ENCODE measurements at regions not wholly inside any gene's neighbourhood (a gene's known extent, or its start where the extent isn't known, plus 50 kb on each side); places are given as distances from the start of the nearest gene placed in this dataset.

DNA sequence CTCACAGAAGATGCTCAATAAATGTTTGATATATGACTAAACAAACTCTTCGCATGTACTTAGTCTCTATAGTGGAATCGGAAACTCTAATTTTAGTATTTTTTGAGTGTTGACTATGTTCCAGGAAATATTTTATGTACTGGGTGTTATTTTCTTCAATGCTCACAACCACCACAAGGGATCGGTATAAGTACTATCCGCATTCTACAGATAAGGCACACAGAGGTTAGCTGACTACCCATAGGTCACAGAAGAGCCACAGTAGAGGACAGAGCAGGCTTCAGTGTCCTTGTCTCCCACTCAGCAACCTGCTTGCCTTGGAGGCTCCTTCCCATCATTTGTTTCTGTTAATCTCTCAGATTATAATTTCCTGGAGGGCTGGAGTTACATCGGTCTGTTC is 451.3 kb downstream of the OMA1 start:
- no peak overlapping the region for H3K9ac ChIP-seq (ENCODE audit: low read length)
- H3K9me2 ChIP-seq (replicated peaks; ENCODE audit: insufficient read depth, low read length) = no peaks in the 10 kb centered on the region
- no peaks in the 10 kb centered on the region for H3K36me3 ChIP-seq (ENCODE audit: low read length)
- no peaks in the 10 kb centered on the region for H3K27me3 ChIP-seq (ENCODE audit: low read length)
- TF ChIP-seq, protein P1, sequence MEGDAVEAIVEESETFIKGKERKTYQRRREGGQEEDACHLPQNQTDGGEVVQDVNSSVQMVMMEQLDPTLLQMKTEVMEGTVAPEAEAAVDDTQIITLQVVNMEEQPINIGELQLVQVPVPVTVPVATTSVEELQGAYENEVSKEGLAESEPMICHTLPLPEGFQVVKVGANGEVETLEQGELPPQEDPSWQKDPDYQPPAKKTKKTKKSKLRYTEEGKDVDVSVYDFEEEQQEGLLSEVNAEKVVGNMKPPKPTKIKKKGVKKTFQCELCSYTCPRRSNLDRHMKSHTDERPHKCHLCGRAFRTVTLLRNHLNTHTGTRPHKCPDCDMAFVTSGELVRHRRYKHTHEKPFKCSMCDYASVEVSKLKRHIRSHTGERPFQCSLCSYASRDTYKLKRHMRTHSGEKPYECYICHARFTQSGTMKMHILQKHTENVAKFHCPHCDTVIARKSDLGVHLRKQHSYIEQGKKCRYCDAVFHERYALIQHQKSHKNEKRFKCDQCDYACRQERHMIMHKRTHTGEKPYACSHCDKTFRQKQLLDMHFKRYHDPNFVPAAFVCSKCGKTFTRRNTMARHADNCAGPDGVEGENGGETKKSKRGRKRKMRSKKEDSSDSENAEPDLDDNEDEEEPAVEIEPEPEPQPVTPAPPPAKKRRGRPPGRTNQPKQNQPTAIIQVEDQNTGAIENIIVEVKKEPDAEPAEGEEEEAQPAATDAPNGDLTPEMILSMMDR (IDR thresholded peaks at IDR 0.05; ENCODE audit: insufficient read depth, low read length, poor library complexity, severe bottlenecking) = no peak
- no peak for TF ChIP-seq EZH2phosphoT487 (conservative IDR thresholded peaks at IDR 0.05; ENCODE audit: low read length)
- no peak overlapping the region for H3K4me2 ChIP-seq (ENCODE audit: low read depth, low read length, poor library complexity, severe bottlenecking)
- no peak overlapping the region for H2AFZ ChIP-seq (ENCODE audit: low read depth, low read length, severe bottlenecking)
- no peaks in the 10 kb centered on the region for H3K9me3 ChIP-seq (ENCODE audit: insufficient read depth, low read length)
- no peaks in the 10 kb centered on the region for H4K20me1 ChIP-seq (ENCODE audit: low read depth, low read length)
- H3K27ac ChIP-seq (ENCODE audit: low read depth, low read length) = no peak overlapping the region
- no peaks in the 10 kb centered on the region for H3K79me2 ChIP-seq (ENCODE audit: insufficient read depth, low read length)
- H3K4me3 ChIP-seq (ENCODE audit: insufficient read depth, low read length, poor library complexity, severe bottlenecking) = no peak overlapping the region
- H3F3A ChIP-seq (ENCODE audit: insufficient read depth) = no peaks in the 10 kb centered on the region

DNA sequence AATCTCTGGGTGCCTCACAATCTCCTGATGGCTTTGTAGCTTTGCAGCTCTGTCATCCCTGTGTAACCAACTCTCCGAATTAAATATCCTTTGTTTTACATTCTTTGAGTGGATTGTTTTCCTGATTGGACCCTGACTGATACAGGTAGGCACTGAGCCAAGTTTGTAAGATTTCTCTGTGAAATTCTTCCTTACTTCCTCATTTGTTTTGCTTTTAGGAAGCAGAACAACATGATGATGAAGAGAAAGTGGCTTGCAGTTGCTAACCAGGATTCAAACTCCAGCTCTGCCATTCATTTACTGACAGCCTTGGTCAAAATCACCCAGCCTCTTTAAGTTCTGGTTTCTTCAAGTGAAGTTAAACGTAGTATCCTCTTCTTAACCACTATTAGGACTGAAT is 452.3 kb downstream of the OMA1 start:
- H3K9me2 ChIP-seq (replicated peaks; ENCODE audit: insufficient read depth, low read length) = no peaks in the 10 kb centered on the region
- no peaks in the 10 kb centered on the region for H3F3A ChIP-seq (ENCODE audit: insufficient read depth)
- no peaks in the 10 kb centered on the region for H3K36me3 ChIP-seq (ENCODE audit: low read length)
- H3K27me3 ChIP-seq (ENCODE audit: low read length) = no peaks in the 10 kb centered on the region
- TF ChIP-seq, protein P1 (IDR thresholded peaks at IDR 0.05; ENCODE audit: insufficient read depth, low read length, poor library complexity, severe bottlenecking) = no peak
- TF ChIP-seq EZH2phosphoT487 (conservative IDR thresholded peaks at IDR 0.05; ENCODE audit: low read length) = no peak
- H3K4me3 ChIP-seq (ENCODE audit: insufficient read depth, low read length, poor library complexity, severe bottlenecking) = no peak overlapping the region
- no peaks in the 10 kb centered on the region for H3K9me3 ChIP-seq (ENCODE audit: insufficient read depth, low read length)
- no peak overlapping the region for H3K27ac ChIP-seq (ENCODE audit: low read depth, low read length)
- no peak overlapping the region for H3K9ac ChIP-seq (ENCODE audit: low read length)
- H2AFZ ChIP-seq (ENCODE audit: low read depth, low read length, severe bottlenecking) = no peak overlapping the region
- no peaks in the 10 kb centered on the region for H3K79me2 ChIP-seq (ENCODE audit: insufficient read depth, low read length)
- no peaks in the 10 kb centered on the region for H4K20me1 ChIP-seq (ENCODE audit: low read depth, low read length)
- no peak overlapping the region for H3K4me2 ChIP-seq (ENCODE audit: low read depth, low read length, poor library complexity, severe bottlenecking)

DNA sequence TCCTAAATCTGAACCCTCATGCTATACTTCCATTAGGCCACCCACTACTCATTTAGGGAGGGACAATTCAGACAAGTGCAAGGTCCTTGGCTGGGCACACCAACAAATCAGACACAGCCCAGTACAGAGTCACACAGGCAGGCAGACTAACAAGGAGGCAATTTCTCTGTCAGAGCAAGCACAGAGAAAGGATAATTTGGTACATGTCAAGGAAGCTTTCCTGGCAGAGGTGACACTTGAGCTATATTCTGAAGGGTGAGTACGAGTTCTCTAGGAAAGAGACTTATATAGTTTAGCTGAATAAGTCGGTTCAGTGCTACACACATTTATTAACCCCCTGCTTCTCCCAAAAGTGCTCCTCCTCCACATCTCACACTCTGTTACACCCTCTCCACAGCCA is 455.9 kb downstream of the OMA1 start:
- TF ChIP-seq, protein P1 (IDR thresholded peaks at IDR 0.05; ENCODE audit: insufficient read depth, low read length, poor library complexity, severe bottlenecking) = no peak
- no peak for TF ChIP-seq EZH2phosphoT487 (conservative IDR thresholded peaks at IDR 0.05; ENCODE audit: low read length)
- H3K36me3 ChIP-seq (ENCODE audit: low read length) = no peaks in the 10 kb centered on the region
- H3K79me2 ChIP-seq (ENCODE audit: insufficient read depth, low read length) = no peaks in the 10 kb centered on the region
- no peaks in the 10 kb centered on the region for H3F3A ChIP-seq (ENCODE audit: insufficient read depth)
- no peaks in the 10 kb centered on the region for H3K9me3 ChIP-seq (ENCODE audit: insufficient read depth, low read length)
- no peak overlapping the region for H3K4me2 ChIP-seq (ENCODE audit: low read depth, low read length, poor library complexity, severe bottlenecking)
- H3K9ac ChIP-seq (ENCODE audit: low read length) = no peak overlapping the region
- no peak overlapping the region for H3K27ac ChIP-seq (ENCODE audit: low read depth, low read length)
- no peak overlapping the region for H3K4me3 ChIP-seq (ENCODE audit: insufficient read depth, low read length, poor library complexity, severe bottlenecking)
- H3K27me3 ChIP-seq (ENCODE audit: low read length) = no peaks in the 10 kb centered on the region
- H2AFZ ChIP-seq (ENCODE audit: low read depth, low read length, severe bottlenecking) = no peak overlapping the region
- no peaks in the 10 kb centered on the region for H3K9me2 ChIP-seq (replicated peaks; ENCODE audit: insufficient read depth, low read length)
- no peaks in the 10 kb centered on the region for H4K20me1 ChIP-seq (ENCODE audit: low read depth, low read length)
